GM12878 (cell line): ENCODE measurements at regions not wholly inside any gene's neighbourhood (a gene's known extent, or its start where the extent isn't known, plus 50 kb on each side); places are given as distances from the start of the nearest gene placed in this dataset.

Experiments
- ATAC-seq: fragments of 200-7000 bp; cut with Tn5 transposase; 3 replicates; pipeline ENCODE4 v1.9.1; 2020; ENCODE audit warnings: mild to moderate bottlenecking, moderate library complexity
- BruUV-seq: library from RNA; stranded (reverse); fragments of 400-500 nt; replicated peaks from 2 replicates; lab custom pipeline; 2021; lab: Mats Ljungman, UMichigan
- CTCF ChIA-PET: fragments of 300-600 bp; sonication (Branson Sonifier 250); formaldehyde crosslinking; extraction: SDS; loops from one replicate; lab custom pipeline; 2021; ENCODE audit warnings: inconsistent platforms; lab: Yijun Ruan, JAX
- POLR2A ChIA-PET: fragments of 350-600 bp; formaldehyde crosslinking; extraction: SDS; loops from one replicate; lab custom pipeline; 2021; ENCODE audit warnings: inconsistent platforms; lab: Charles Lee
- RAD21 ChIA-PET: fragments of 300-600 bp; sonication (Branson Sonifier 250); formaldehyde crosslinking; loops from one replicate; lab custom pipeline; 2023; ENCODE audit warnings: antibody characterized with exemption; ENCODE audit not compliant: unreplicated experiment; lab: Charles Lee
- SMC1A ChIA-PET: fragments of 300-600 bp; sonication (Branson Sonifier 250); formaldehyde crosslinking; loops from one replicate; lab custom pipeline; 2023; ENCODE audit not compliant: unreplicated experiment, uncharacterized antibody; lab: Charles Lee
- DNase-seq: peaks from one replicate; pipeline ENCODE4 v3.0.0-alpha.2; 2011; ENCODE audit warnings: low read depth, low spot score
- FAIRE-seq: peaks from 3 replicates; lab custom pipeline; 2011; peaks lifted over from hg19 to GRCh38; lab: Jason Lieb, UNC
- H2AFZ ChIP-seq: 2 replicates; pipeline ENCODE4 v1.6.0; 2011; ENCODE audit warnings: low read depth, low read length, control low read depth; ENCODE audit not compliant: control insufficient read depth
- H3K27ac ChIP-seq: 2 replicates; pipeline ENCODE4 v1.5.1; 2011; ENCODE audit warnings: control low read depth; ENCODE audit not compliant: control insufficient read depth, insufficient read depth
- H3K27me3 ChIP-seq, 2 experiments: replicated peaks in 1 of 2; 2 replicates each; pipeline versions ENCODE4 v1.6.0 to v1.6.1; 2011; ENCODE audit warnings: low read length in 1 of 2; ENCODE audit not compliant: control insufficient read depth in 2 of 2, insufficient read depth in 2 of 2
- H3K36me3 ChIP-seq, 2 experiments: 2 replicates each; pipeline ENCODE4 v1.5.1; 2011; ENCODE audit warnings: low read length in 1 of 2; ENCODE audit not compliant: control insufficient read depth in 2 of 2, insufficient read depth in 2 of 2
- H3K4me1 ChIP-seq: 2 replicates; pipeline ENCODE4 v1.6.1; 2011; ENCODE audit warnings: mild to moderate bottlenecking, low read length, moderate library complexity, mixed read lengths; ENCODE audit not compliant: control insufficient read depth, insufficient read depth
- H3K4me2 ChIP-seq: 2 replicates; pipeline ENCODE4 v1.6.0; 2011; ENCODE audit warnings: control low read depth; ENCODE audit not compliant: control insufficient read depth, insufficient read depth
- H3K4me3 ChIP-seq: fragments of 200-600 bp; sonication (generic); 2 replicates; pipeline ENCODE4 v1.5.1; 2016
- H3K79me2 ChIP-seq: 2 replicates; pipeline ENCODE4 v1.6.0; 2011; ENCODE audit warnings: low read length; ENCODE audit not compliant: control insufficient read depth, insufficient read depth
- H3K9ac ChIP-seq: 2 replicates; pipeline ENCODE4 v1.8.0; 2011; ENCODE audit warnings: low read length, control low read depth, mixed read lengths; ENCODE audit not compliant: control insufficient read depth, insufficient read depth
- H3K9me3 ChIP-seq: replicated peaks from 3 replicates; pipeline ENCODE4 v1.5.1; 2011; ENCODE audit warnings: mild to moderate bottlenecking, low read length; ENCODE audit not compliant: control insufficient read depth, insufficient read depth
- H4K20me1 ChIP-seq: 2 replicates; pipeline ENCODE4 v1.6.0; 2011; ENCODE audit not compliant: control insufficient read depth, insufficient read depth
- CBX5 ChIP-seq: sonication (generic); IDR thresholded peaks from 2 replicates; pipeline ENCODE4 v1.6.1; 2016; ENCODE audit warnings: low read depth, moderate library complexity, mild to moderate bottlenecking, inconsistent platforms
- FOXM1 ChIP-seq: IDR thresholded peaks from 2 replicates; pipeline ENCODE4 v1.6.1; 2012; ENCODE audit warnings: low read depth, mild to moderate bottlenecking, inconsistent platforms, low read length, moderate library complexity
- HCFC1 ChIP-seq: fragments of 150-350 bp; IDR thresholded peaks from 2 replicates; pipeline ENCODE4 v1.6.1; 2014; ENCODE audit warnings: low read length
- HDGF ChIP-seq: fragments of 450-650 bp; IDR thresholded peaks from 2 replicates; pipeline ENCODE4 v1.6.1; 2016; ENCODE audit warnings: antibody characterized with exemption
- KAT2A ChIP-seq: conservative IDR thresholded peaks from 2 replicates; pipeline ENCODE4 v1.6.1; 2011; ENCODE audit warnings: low read depth, low read length; ENCODE audit not compliant: control insufficient read depth
- MEF2A ChIP-seq: IDR thresholded peaks from 2 replicates; pipeline ENCODE4 v1.6.1; 2011; ENCODE audit warnings: low read depth, mild to moderate bottlenecking, low read length, moderate library complexity; ENCODE audit not compliant: insufficient read depth
- PAX5 ChIP-seq: IDR thresholded peaks from 2 replicates; pipeline ENCODE4 v1.6.1; 2011; ENCODE audit warnings: low read depth, low read length, borderline replicate concordance
- RBBP5 ChIP-seq: fragments of 200-600 bp; sonication (generic); conservative IDR thresholded peaks from 2 replicates; pipeline ENCODE4 v1.6.1; 2016
- SMARCA5 ChIP-seq: fragments of 450-650 bp; IDR thresholded peaks from 2 replicates; pipeline ENCODE4 v1.6.1; 2017; ENCODE audit warnings: mild to moderate bottlenecking
- SREBF1 ChIP-seq: IDR thresholded peaks from 2 replicates; pipeline ENCODE4 v1.6.1; 2012; ENCODE audit warnings: mild to moderate bottlenecking, low read length
- STAT3 ChIP-seq: IDR thresholded peaks from 2 replicates; pipeline ENCODE4 v1.6.1; 2011; ENCODE audit warnings: low read depth, low read length, improper control_type of control experiment
- SUZ12 ChIP-seq: fragments of 200-600 bp; sonication (generic); IDR thresholded peaks from one replicate; pipeline ENCODE4 v1.6.1; 2018; ENCODE audit warnings: antibody characterized with exemption, mild to moderate bottlenecking; ENCODE audit not compliant: unreplicated experiment
- ZNF622 ChIP-seq: fragments of 450-650 bp; IDR thresholded peaks from 2 replicates; pipeline ENCODE4 v1.6.1; 2017; ENCODE audit warnings: mild to moderate bottlenecking, inconsistent platforms
- ZSCAN29 ChIP-seq: fragments of 450-650 bp; IDR thresholded peaks from 2 replicates; pipeline ENCODE4 v1.6.1; 2017; ENCODE audit warnings: mild to moderate bottlenecking, moderate library complexity
- WGBS: methylation state at CpG from one replicate; pipeline ENCODE4 v1.1.6; 2016; ENCODE audit warnings: low lambda C conversion rate; ENCODE audit not compliant: insufficient replicate concordance, insufficient coverage; ENCODE audit errors: missing lambda C conversion rate; 5-methylcytosine and 5-hydroxymethylcytosine counted together
- in situ Hi-C: fragments of 300-500 bp; cut with MboI; formaldehyde crosslinking; loops from 9 replicates; pipeline ENCODE4 v1.14.3; 2018; ENCODE audit warnings: mixed read lengths
- intact Hi-C: fragments of 100-400 bp; cut with micrococcal nuclease; formaldehyde crosslinking; loops from one replicate; pipeline ENCODE4 v1.14.2; 2022; ENCODE audit not compliant: unreplicated experiment
- TF ChIP-seq, protein P1 (sequence below): fragments of 450-650 bp; IDR thresholded peaks from 2 replicates; pipeline ENCODE4 v1.6.1; 2017; ENCODE audit warnings: mild to moderate bottlenecking
- TF ChIP-seq, protein P2 (sequence below): fragments of 450-650 bp; IDR thresholded peaks from 2 replicates; pipeline ENCODE4 v1.6.1; 2017; ENCODE audit warnings: mild to moderate bottlenecking, moderate library complexity
- TF ChIP-seq, protein P3 (sequence below): fragments of 450-650 bp; IDR thresholded peaks from 2 replicates; pipeline ENCODE4 v1.6.1; 2017; ENCODE audit warnings: low read depth, mild to moderate bottlenecking, moderate library complexity
- TF ChIP-seq, protein P4 (sequence below): IDR thresholded peaks from 2 replicates; pipeline ENCODE4 v1.6.1; 2011; ENCODE audit warnings: mild to moderate bottlenecking, low read depth, low read length, moderate library complexity; ENCODE audit not compliant: insufficient replicate concordance

DNA sequence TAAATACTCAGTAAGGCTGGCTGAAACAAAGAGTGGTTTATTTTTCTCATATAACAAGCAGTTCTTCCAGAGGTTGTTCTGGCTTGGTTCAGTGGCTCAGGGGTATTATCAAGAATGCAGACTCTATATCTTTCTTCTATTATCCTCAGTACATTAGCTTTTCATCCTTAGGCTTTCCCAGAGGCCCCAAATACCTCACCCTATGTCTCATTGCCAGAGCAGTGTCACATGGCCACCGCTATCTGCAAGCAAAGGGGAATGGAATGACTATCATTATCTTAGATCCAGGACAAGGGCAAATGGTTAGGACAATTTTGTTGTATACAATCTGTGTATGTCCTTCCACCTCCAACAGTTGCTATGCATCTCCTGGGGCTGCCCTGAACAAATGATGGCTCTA lies 69.0 kb upstream of the SNX2 start:
- intact Hi-C loops, result no loop called here
- TF ChIP-seq, protein P1, sequence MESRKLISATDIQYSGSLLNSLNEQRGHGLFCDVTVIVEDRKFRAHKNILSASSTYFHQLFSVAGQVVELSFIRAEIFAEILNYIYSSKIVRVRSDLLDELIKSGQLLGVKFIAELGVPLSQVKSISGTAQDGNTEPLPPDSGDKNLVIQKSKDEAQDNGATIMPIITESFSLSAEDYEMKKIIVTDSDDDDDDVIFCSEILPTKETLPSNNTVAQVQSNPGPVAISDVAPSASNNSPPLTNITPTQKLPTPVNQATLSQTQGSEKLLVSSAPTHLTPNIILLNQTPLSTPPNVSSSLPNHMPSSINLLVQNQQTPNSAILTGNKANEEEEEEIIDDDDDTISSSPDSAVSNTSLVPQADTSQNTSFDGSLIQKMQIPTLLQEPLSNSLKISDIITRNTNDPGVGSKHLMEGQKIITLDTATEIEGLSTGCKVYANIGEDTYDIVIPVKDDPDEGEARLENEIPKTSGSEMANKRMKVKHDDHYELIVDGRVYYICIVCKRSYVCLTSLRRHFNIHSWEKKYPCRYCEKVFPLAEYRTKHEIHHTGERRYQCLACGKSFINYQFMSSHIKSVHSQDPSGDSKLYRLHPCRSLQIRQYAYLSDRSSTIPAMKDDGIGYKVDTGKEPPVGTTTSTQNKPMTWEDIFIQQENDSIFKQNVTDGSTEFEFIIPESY, result no peak
- TF ChIP-seq KAT2A, result no peak
- TF ChIP-seq RBBP5, result no peak
- TF ChIP-seq, protein P2, sequence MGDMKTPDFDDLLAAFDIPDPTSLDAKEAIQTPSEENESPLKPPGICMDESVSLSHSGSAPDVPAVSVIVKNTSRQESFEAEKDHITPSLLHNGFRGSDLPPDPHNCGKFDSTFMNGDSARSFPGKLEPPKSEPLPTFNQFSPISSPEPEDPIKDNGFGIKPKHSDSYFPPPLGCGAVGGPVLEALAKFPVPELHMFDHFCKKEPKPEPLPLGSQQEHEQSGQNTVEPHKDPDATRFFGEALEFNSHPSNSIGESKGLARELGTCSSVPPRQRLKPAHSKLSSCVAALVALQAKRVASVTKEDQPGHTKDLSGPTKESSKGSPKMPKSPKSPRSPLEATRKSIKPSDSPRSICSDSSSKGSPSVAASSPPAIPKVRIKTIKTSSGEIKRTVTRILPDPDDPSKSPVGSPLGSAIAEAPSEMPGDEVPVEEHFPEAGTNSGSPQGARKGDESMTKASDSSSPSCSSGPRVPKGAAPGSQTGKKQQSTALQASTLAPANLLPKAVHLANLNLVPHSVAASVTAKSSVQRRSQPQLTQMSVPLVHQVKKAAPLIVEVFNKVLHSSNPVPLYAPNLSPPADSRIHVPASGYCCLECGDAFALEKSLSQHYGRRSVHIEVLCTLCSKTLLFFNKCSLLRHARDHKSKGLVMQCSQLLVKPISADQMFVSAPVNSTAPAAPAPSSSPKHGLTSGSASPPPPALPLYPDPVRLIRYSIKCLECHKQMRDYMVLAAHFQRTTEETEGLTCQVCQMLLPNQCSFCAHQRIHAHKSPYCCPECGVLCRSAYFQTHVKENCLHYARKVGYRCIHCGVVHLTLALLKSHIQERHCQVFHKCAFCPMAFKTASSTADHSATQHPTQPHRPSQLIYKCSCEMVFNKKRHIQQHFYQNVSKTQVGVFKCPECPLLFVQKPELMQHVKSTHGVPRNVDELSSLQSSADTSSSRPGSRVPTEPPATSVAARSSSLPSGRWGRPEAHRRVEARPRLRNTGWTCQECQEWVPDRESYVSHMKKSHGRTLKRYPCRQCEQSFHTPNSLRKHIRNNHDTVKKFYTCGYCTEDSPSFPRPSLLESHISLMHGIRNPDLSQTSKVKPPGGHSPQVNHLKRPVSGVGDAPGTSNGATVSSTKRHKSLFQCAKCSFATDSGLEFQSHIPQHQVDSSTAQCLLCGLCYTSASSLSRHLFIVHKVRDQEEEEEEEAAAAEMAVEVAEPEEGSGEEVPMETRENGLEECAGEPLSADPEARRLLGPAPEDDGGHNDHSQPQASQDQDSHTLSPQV, result no peak
- TF ChIP-seq HDGF, result no peak
- TF ChIP-seq, protein P3, sequence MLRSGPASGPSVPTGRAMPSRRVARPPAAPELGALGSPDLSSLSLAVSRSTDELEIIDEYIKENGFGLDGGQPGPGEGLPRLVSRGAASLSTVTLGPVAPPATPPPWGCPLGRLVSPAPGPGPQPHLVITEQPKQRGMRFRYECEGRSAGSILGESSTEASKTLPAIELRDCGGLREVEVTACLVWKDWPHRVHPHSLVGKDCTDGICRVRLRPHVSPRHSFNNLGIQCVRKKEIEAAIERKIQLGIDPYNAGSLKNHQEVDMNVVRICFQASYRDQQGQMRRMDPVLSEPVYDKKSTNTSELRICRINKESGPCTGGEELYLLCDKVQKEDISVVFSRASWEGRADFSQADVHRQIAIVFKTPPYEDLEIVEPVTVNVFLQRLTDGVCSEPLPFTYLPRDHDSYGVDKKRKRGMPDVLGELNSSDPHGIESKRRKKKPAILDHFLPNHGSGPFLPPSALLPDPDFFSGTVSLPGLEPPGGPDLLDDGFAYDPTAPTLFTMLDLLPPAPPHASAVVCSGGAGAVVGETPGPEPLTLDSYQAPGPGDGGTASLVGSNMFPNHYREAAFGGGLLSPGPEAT, result no peak
- no peak for TF ChIP-seq ZNF622
- TF ChIP-seq SREBF1, result no peak
- TF ChIP-seq SMARCA5, result no peak
- no peak for TF ChIP-seq MEF2A
- TF ChIP-seq STAT3, result no peak
- TF ChIP-seq, protein P4, sequence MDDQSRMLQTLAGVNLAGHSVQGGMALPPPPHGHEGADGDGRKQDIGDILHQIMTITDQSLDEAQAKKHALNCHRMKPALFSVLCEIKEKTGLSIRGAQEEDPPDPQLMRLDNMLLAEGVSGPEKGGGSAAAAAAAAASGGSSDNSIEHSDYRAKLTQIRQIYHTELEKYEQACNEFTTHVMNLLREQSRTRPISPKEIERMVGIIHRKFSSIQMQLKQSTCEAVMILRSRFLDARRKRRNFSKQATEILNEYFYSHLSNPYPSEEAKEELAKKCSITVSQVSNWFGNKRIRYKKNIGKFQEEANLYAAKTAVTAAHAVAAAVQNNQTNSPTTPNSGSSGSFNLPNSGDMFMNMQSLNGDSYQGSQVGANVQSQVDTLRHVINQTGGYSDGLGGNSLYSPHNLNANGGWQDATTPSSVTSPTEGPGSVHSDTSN, result no peak
- no peak for TF ChIP-seq PAX5
- TF ChIP-seq FOXM1, result no peak
- TF ChIP-seq ZSCAN29, result no peak
- TF ChIP-seq CBX5, result no peak
- no peak for TF ChIP-seq SUZ12
- no peak for TF ChIP-seq HCFC1

More for the DNA sequence above, 69.0 kb upstream of the SNX2 start:
- Histone ChIP-seq H3K4me3 (no peak overlapping the region), H3K79me2 (no peaks in the 10 kb centered on the region), H3K4me2 (no peak overlapping the region), H3K9me3 (no peaks in the 10 kb centered on the region), H3K4me1 (peaks cover 21% of the 10 kb centered on the region), H3K27me3 (no peaks in the 10 kb centered on the region), H2AFZ (no peak overlapping the region), H3K9ac (no peak overlapping the region), H4K20me1 (no peaks in the 10 kb centered on the region), H3K27ac (no peak overlapping the region), H3K36me3 (no peaks in the 10 kb centered on the region)
- WGBS, result 71% methylated on average over 1 of the region's 1 CpG
- ChIA-PET POLR2A (interaction anchor here (0.5 kb wide), 1 partner anchor 8 kb away, joined by 6 read pairs; no protein-coding TSS in a partner anchor), CTCF (interaction anchor here (1.0 to 4.4 kb wide), 4 partner anchors 14 to 76 kb away, joined by 3 to 33 read pairs (median 14); partner anchors contain the start of gene SNX2), SMC1A (interaction anchor here (1.3 to 3.0 kb wide), 4 partner anchors 13 to 141 kb away, joined by 3 to 20 read pairs (median 6); no protein-coding TSS in a partner anchor), RAD21 (interaction anchor here (1.2 kb wide), 1 partner anchor 41 kb away, joined by 4 read pairs; no protein-coding TSS in a partner anchor)
- BruUV-seq, result no TSS peak
- DNase-seq (no peak), FAIRE-seq (no peak), ATAC-seq (no peak)
- in situ Hi-C loops, result no loop called here
